Mesothelial cell of epicardium (in vitro differentiated cells): ENCODE measurements at regions not wholly inside any gene's neighbourhood (a gene's known extent, or its start where the extent isn't known, plus 50 kb on each side); places are given as distances from the start of the nearest gene placed in this dataset.

Experiments
- DNase-seq, 2 experiments: peaks; one replicate each; pipeline ENCODE4 v3.0.0; 2021; ENCODE audit warnings: low spot score in 2 of 2; ENCODE audit not compliant: unreplicated experiment in 2 of 2
- H3K27ac Mint-ChIP-seq: 2 replicates; pipeline ENCODE4 v1.8.0; 2021; ENCODE audit warnings: mixed read lengths
- H3K27me3 Mint-ChIP-seq: 2 replicates; pipeline ENCODE4 v1.8.0; 2021; ENCODE audit warnings: low read depth, mixed read lengths
- H3K36me3 Mint-ChIP-seq: 2 replicates; pipeline ENCODE4 v1.8.0; 2021; ENCODE audit warnings: mixed read lengths
- H3K4me1 Mint-ChIP-seq: 2 replicates; pipeline ENCODE4 v1.8.0; 2021; ENCODE audit warnings: mixed read lengths
- H3K4me3 Mint-ChIP-seq: 2 replicates; pipeline ENCODE4 v1.8.0; 2021; ENCODE audit warnings: mild to moderate bottlenecking, moderate library complexity, mixed read lengths
- H3K9me3 Mint-ChIP-seq: 2 replicates; pipeline ENCODE4 v1.8.0; 2021; ENCODE audit warnings: mixed read lengths
- CTCF ChIP-seq: fragments of 200-600 bp; sonication (generic); IDR thresholded peaks from one replicate; pipeline ENCODE4 v1.5.0; 2021; ENCODE audit warnings: antibody characterized with exemption; ENCODE audit not compliant: unreplicated experiment

GRCh38 chr13:27371932-27372331 is 52.5 kb upstream of the GTF3A start:
- no peak for TF ChIP-seq CTCF
- Mint-ChIP-seq H3K36me3 (no peaks in the 10 kb centered on the region), H3K27ac (no peak overlapping the region), H3K4me1 (no peaks in the 10 kb centered on the region), H3K9me3 (peaks cover 6% of the 10 kb centered on the region), H3K4me3 (no peak overlapping the region), H3K27me3 (peaks cover 80% of the 10 kb centered on the region)
- no peak for DNase-seq

GRCh38 chr13:27372896-27373295 is 51.5 kb upstream of the GTF3A start:
- no peaks in the 10 kb centered on the region for H3K4me1 Mint-ChIP-seq
- peaks cover 73% of the 10 kb centered on the region for H3K27me3 Mint-ChIP-seq
- peaks cover 6% of the 10 kb centered on the region for H3K9me3 Mint-ChIP-seq
- no peak for DNase-seq
- no peak overlapping the region for H3K4me3 Mint-ChIP-seq
- H3K36me3 Mint-ChIP-seq: no peaks in the 10 kb centered on the region
- TF ChIP-seq CTCF: no peak
- no peak overlapping the region for H3K27ac Mint-ChIP-seq

GRCh38 chr13:27374126-27374613 is 50.2 kb upstream of the GTF3A start:
- Mint-ChIP-seq H3K9me3 (peaks cover 6% of the 10 kb centered on the region), H3K36me3 (no peaks in the 10 kb centered on the region), H3K4me1 (no peaks in the 10 kb centered on the region), H3K4me3 (no peak overlapping the region), H3K27ac (no peak overlapping the region), H3K27me3 (peaks cover 66% of the 10 kb centered on the region)
- TF ChIP-seq CTCF: no peak
- no peak for DNase-seq
